ENCODE measurements at regions not wholly inside any gene's neighbourhood (a gene's known extent, or its start where the extent isn't known, plus 50 kb on each side); places are given as distances from the start of the nearest gene placed in this dataset.
"Not testable (repeated sequence)": the region's sequence is repeated elsewhere in the genome, so short reads cannot be mapped to it uniquely, and the experiment has no call there.

- no peak for DNase-seq
Measured at GRCh38 chr3:110918963-110919362, 152.7 kb upstream of the NECTIN3 start.

GRCh38 chr3:110925798-110926197 lies 145.8 kb upstream of the NECTIN3 start:
- no peak for DNase-seq

DNA sequence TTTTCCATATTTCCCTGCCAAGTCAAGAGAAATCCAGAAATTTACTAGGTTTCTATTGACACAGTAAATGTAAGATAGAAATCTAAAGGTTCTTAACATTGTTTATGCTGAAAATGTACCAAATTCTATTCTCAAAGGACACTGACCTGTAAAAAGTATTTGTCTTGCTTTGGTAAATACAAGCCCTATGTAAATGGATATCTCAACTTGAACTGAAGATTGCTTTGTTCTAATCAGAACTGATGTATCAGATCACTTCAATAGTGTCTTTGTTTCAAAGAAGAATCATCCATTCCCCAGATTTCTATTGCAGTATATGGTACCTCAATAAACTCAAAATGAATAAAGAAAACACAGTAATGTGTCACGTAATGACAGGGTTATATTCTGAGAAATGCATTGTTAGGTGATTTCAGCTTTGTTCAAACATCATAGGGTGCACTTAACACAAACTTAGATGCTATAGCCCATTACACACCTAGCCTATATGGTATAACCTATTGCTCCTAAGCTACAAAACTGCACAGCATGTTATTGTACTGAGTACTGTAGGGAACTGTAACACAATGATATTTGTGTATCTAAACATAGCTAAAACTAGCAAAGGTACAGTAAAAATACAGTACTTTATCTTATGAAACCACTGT lies 143.5 kb upstream of the NECTIN3 start:
- DNase-seq: no peak

GRCh38 chr3:110929816-110930215 lies 141.8 kb upstream of the NECTIN3 start:
- no peak for DNase-seq

DNA sequence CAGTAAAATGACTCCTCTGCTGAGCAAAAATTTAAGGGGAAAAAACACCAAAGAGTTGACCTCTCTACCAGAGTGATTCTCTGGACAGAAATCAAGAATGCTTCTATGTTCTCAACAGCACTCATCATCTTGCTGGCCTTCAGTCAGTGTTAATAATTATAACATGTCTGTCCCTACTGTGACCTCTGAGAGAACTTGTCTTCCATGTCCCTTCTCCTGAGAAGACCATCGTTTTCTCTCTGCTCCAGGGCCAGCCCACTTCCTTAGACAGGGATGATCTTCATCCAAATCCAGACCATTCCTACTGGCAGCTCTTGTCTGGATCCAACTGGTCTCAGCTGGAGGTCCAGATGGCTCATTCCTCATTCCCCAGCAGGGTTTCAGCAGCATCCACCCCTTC lies 139.0 kb upstream of the NECTIN3 start:
- DNase-seq: no peak

- no peak for DNase-seq
Measured at GRCh38 chr3:110933821-110934426, 137.7 kb upstream of the NECTIN3 start.

DNA sequence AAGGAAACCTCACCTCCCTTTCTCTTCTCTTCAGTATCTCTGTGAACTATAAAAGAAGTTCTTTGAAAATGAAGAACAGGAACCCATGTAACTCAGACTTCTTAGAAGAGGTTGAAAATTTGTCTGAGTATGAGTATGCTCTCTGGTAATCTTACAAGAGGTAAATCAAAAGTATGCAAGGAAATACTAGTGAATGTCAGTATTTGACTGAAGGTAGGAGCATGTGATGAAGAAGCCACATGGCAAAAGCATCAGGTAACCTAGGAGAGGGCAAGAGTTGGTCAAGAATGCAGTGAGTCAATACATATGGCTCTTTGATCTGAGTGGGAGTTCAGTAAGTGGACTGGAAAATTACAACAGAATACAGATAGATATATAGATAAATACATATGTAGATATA lies 133.0 kb upstream of the NECTIN3 start:
- no peak for DNase-seq

GRCh38 chr3:110940055-110940454 lies 131.6 kb upstream of the NECTIN3 start:
- DNase-seq: no peak

- DNase-seq: no peak
Measured at GRCh38 chr3:110944782-110945181, 126.8 kb upstream of the NECTIN3 start.

DNA sequence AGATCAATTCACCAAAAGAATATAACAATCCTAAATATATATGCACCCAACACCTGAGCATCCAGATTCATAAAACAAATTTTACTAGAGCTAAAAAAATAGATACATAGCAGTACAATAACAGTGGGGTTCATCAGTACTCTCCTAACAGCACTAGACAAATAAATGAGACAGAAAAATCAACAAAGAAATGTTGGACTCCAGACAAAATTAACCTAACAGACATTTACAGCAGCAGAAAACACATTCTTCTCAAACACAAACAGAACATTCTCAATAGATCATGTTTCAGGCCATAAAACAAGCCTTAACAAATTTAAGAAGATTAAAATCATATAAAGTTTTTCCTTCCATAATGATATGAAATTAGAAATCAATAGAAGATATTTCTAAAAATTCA lies 124.8 kb upstream of the NECTIN3 start:
- DNase-seq: no peak

- not testable (repeated sequence) for DNase-seq
Measured at GRCh38 chr3:110949194-110949593, 122.4 kb upstream of the NECTIN3 start.

- DNase-seq: no peak
Measured at GRCh38 chr3:110955301-110955880, 116.2 kb upstream of the NECTIN3 start.

- no peak for DNase-seq
Measured at GRCh38 chr3:110956081-110956480, 115.5 kb upstream of the NECTIN3 start.

- no peak for DNase-seq
Measured at GRCh38 chr3:110957247-110958025, 114.2 kb upstream of the NECTIN3 start.

GRCh38 chr3:110958313-110959147 lies 113.1 kb upstream of the NECTIN3 start:
- DNase-seq: no peak

- DNase-seq: no peak
Measured at GRCh38 chr3:110965976-110966375, 105.6 kb upstream of the NECTIN3 start.

DNA sequence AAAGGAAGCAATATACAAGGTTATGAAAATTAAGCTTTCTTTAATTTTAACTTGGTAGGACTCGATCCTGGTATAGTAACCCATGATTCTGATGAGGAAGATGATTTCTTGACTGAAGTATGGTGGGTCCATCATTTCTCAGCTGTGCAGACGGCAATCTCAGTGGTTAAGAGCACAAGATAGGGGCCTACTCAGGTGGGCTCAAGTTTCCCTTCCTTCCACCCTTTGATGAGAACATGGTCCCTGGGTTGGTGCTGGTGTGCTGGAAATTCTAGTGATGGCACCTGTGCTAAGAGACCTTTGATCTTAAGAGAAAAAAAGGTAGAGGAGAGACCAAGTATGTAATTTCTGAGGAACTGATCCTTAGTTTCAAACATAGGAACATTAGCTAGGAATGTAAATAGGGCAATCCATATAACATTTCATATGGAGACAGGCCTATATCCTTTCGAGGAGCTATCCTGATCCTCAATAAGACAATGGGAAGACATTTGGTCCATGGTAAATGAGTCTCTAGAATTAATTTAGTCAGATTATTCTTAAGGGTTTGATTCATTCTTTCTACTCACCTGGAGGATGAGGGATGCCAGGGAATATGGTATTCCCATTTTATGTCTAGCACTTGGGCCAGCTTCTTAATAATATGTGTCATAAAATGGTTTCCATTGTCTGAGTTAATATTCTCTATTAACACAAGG lies 104.5 kb upstream of the NECTIN3 start:
- DNase-seq: no peak

GRCh38 chr3:110968076-110968475 lies 103.5 kb upstream of the NECTIN3 start:
- no peak for DNase-seq

GRCh38 chr3:110969229-110970211 lies 102.1 kb upstream of the NECTIN3 start:
- no peak for DNase-seq

DNA sequence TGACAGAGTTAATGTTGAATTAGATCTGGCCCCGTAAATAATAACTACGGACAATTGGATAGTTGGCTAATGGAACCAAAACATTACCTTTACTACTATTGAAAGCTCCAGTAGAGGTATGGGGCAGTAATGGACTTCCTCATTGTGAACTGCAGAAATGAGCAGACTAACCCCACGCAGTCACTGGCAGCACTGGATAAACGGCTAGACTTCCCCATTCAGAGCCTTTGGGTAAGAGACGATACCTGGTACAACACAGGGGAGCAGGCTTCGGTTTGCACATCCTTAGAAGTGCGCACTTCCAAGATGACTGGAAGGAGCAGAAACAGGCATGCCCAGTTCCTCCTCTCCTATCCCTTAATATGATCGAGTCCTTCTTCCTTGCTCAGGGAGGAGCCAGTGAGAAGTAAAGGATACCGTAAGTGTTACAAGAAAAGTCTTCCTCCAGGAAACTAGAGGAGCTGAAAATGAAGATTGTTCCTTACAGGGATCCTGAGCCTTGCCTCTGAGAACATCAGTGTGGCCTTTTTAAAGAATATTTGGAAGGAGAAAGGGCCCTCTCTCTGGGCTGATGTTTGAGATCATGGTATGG lies 100.5 kb upstream of the NECTIN3 start:
- no peak for DNase-seq

Data from eye (tissue), 1 donor.